RWPE1 (cell line): ENCODE measurements at regions not wholly inside any gene's neighbourhood (a gene's known extent, or its start where the extent isn't known, plus 50 kb on each side); places are given as distances from the start of the nearest gene placed in this dataset.

Experiments
- CTCF ChIA-PET: fragments of 350-600 bp; sonication (Branson Sonifier 250); formaldehyde crosslinking; extraction: SDS; loops from one replicate; lab custom pipeline; 2021; lab: Yijun Ruan, JAX
- POLR2A ChIA-PET: fragments of 400-600 bp; formaldehyde crosslinking; extraction: SDS; loops from one replicate; lab custom pipeline; 2020; ENCODE audit warnings: antibody characterized with exemption; ENCODE audit not compliant: low non-redundant PET; lab: Yijun Ruan, JAX
- DNase-seq: peaks from one replicate; pipeline ENCODE4 v3.0.0; 2012; ENCODE audit warnings: low spot score
- H3K27ac ChIP-seq: fragments of 450-650 bp; 2 replicates; pipeline ENCODE4 v1.5.1; 2017
- CTCF ChIP-seq: fragments of 450-650 bp; conservative IDR thresholded peaks from 2 replicates; pipeline ENCODE4 v1.5.1; 2017; ENCODE audit warnings: low read depth, mild to moderate bottlenecking

GRCh38 chr3:35422836-35423601 lies 216.3 kb upstream of the ARPP21 start:
- ChIA-PET POLR2A (no interaction called here), CTCF (no interaction called here)
- no peak for DNase-seq
- H3K27ac ChIP-seq = no peak overlapping the region
- TF ChIP-seq CTCF = no peak

GRCh38 chr3:35426366-35426958 lies 212.9 kb upstream of the ARPP21 start:
- H3K27ac ChIP-seq = no peak overlapping the region
- TF ChIP-seq CTCF = no peak
- ChIA-PET POLR2A (no interaction called here), CTCF (no interaction called here)
- no peak for DNase-seq

- POLR2A ChIA-PET = no interaction called here
- DNase-seq = no peak
Observed at GRCh38 chr3:35437381-35437780, 201.9 kb upstream of the ARPP21 start.

GRCh38 chr3:35438101-35438500 lies 201.2 kb upstream of the ARPP21 start:
- DNase-seq = no peak
- ChIA-PET CTCF (no interaction called here), POLR2A (no interaction called here)
- TF ChIP-seq CTCF = no peak
- no peak overlapping the region for H3K27ac ChIP-seq

More at GRCh38 chr3:35437381-35437780, 201.9 kb upstream of the ARPP21 start:
- no peak overlapping the region for H3K27ac ChIP-seq
- no peak for TF ChIP-seq CTCF
- CTCF ChIA-PET = no interaction called here

- CTCF ChIA-PET = no interaction called here
- DNase-seq = no peak
- no peak overlapping the region for H3K27ac ChIP-seq
- TF ChIP-seq CTCF = no peak
- POLR2A ChIA-PET = no interaction called here
Observed at GRCh38 chr3:35439663-35440062, 199.7 kb upstream of the ARPP21 start.

GRCh38 chr3:35440826-35441225 lies 198.5 kb upstream of the ARPP21 start:
- ChIA-PET CTCF (no interaction called here), POLR2A (no interaction called here)
- H3K27ac ChIP-seq = no peak overlapping the region
- DNase-seq = no peak
- TF ChIP-seq CTCF = no peak
